Brain microvascular endothelial cell (primary cell): ENCODE measurements at regions not wholly inside any gene's neighbourhood (a gene's known extent, or its start where the extent isn't known, plus 50 kb on each side); places are given as distances from the start of the nearest gene placed in this dataset.

Experiments used
- DNase-seq: peaks from one replicate; pipeline ENCODE4 v3.0.0-alpha.2; 2020
- H3K27ac ChIP-seq: fragments of 250-450 bp; sonication (Bioruptor Pico); 2 replicates; pipeline ENCODE4 v1.5.1; 2020; ENCODE audit warnings: mild to moderate bottlenecking, moderate library complexity
- H3K27me3 ChIP-seq: fragments of 250-450 bp; sonication (Bioruptor Pico); replicated peaks from 2 replicates; pipeline ENCODE4 v1.5.1; 2020; ENCODE audit warnings: mild to moderate bottlenecking
- H3K36me3 ChIP-seq: fragments of 250-450 bp; sonication (Bioruptor Pico); replicated peaks from 2 replicates; pipeline ENCODE4 v1.5.1; 2020; ENCODE audit warnings: mild to moderate bottlenecking
- H3K4me3 ChIP-seq: 2 replicates; pipeline ENCODE4 v1.5.1; 2011; ENCODE audit warnings: low read depth, mild to moderate bottlenecking, control low read depth, low read length, moderate library complexity
- CTCF ChIP-seq: IDR thresholded peaks from 2 replicates; pipeline ENCODE4 v1.5.1; 2011; ENCODE audit warnings: low read depth, mild to moderate bottlenecking, moderate library complexity, low read length, control low read depth, inconsistent platforms; ENCODE audit errors: missing control alignments
- in situ Hi-C: cut with HindIII; loops from 2 replicates; pipeline ENCODE4 v1.10.0; 2017; ENCODE audit warnings: low sequenced_read_pairs, low pct_ligation_motif_present

- no peak for DNase-seq
- Histone ChIP-seq H3K4me3 (no peak overlapping the region), H3K27me3 (no peaks in the 10 kb centered on the region), H3K36me3 (no peaks in the 10 kb centered on the region), H3K27ac (no peak overlapping the region)
- in situ Hi-C loops: no loop called here
- TF ChIP-seq CTCF: no peak
Measured at GRCh38 chr9:546235-546634, 295.3 kb upstream of the DMRT1 start.

- DNase-seq: no peak
- in situ Hi-C loops: no loop called here
- no peaks in the 10 kb centered on the region for H3K27me3 ChIP-seq
- peak; percentile 25 for TF ChIP-seq CTCF
- H3K27ac ChIP-seq: no peak overlapping the region
- H3K36me3 ChIP-seq: no peaks in the 10 kb centered on the region
- no peak overlapping the region for H3K4me3 ChIP-seq
Measured at GRCh38 chr9:546797-547223, 294.7 kb upstream of the DMRT1 start.

GRCh38 chr9:547314-547713, 294.2 kb upstream of the DMRT1 start:
- no peaks in the 10 kb centered on the region for H3K27me3 ChIP-seq
- no peak for TF ChIP-seq CTCF
- in situ Hi-C loops: no loop called here
- no peak for DNase-seq
- no peak overlapping the region for H3K4me3 ChIP-seq
- no peaks in the 10 kb centered on the region for H3K36me3 ChIP-seq
- no peak overlapping the region for H3K27ac ChIP-seq

- Histone ChIP-seq H3K27ac (no peak overlapping the region), H3K27me3 (no peaks in the 10 kb centered on the region), H3K36me3 (no peaks in the 10 kb centered on the region), H3K4me3 (no peak overlapping the region)
- in situ Hi-C loops: no loop called here
- TF ChIP-seq CTCF: no peak
- no peak for DNase-seq
Measured at GRCh38 chr9:549455-549997, 292.0 kb upstream of the DMRT1 start.

GRCh38 chr9:550333-550732, 291.2 kb upstream of the DMRT1 start:
- Histone ChIP-seq H3K27me3 (no peaks in the 10 kb centered on the region), H3K36me3 (no peaks in the 10 kb centered on the region), H3K27ac (no peak overlapping the region), H3K4me3 (no peak overlapping the region)
- DNase-seq: no peak
- no peak for TF ChIP-seq CTCF
- in situ Hi-C loops: no loop called here
